ENCODE measurements at regions not wholly inside any gene's neighbourhood (a gene's known extent, or its start where the extent isn't known, plus 50 kb on each side); places are given as distances from the start of the nearest gene placed in this dataset.

DNA sequence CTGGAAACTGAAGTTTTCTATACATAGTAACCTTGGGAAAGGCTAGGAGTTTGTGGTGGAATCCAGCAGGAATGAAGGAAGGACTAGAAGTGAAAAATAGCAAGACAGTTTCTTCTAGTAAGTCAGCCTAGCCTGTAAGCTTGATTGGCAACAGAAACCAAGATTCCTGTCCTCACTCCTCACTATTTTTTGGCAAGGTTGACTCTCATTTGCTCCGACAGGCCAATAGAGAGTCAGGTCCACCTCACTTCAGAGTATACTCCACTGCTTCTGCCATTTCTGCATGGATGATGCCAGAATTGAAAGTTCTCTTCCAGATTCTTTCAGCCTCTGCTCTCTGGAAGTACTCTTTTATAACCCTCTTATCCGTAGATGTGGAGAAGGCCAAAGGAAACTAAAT lies 352.4 kb downstream of the ZNF516 start:
- TF ChIP-seq, protein P1, sequence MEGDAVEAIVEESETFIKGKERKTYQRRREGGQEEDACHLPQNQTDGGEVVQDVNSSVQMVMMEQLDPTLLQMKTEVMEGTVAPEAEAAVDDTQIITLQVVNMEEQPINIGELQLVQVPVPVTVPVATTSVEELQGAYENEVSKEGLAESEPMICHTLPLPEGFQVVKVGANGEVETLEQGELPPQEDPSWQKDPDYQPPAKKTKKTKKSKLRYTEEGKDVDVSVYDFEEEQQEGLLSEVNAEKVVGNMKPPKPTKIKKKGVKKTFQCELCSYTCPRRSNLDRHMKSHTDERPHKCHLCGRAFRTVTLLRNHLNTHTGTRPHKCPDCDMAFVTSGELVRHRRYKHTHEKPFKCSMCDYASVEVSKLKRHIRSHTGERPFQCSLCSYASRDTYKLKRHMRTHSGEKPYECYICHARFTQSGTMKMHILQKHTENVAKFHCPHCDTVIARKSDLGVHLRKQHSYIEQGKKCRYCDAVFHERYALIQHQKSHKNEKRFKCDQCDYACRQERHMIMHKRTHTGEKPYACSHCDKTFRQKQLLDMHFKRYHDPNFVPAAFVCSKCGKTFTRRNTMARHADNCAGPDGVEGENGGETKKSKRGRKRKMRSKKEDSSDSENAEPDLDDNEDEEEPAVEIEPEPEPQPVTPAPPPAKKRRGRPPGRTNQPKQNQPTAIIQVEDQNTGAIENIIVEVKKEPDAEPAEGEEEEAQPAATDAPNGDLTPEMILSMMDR (conservative IDR thresholded peaks at IDR 0.05 in 1 of 2, IDR thresholded peaks at IDR 0.05 in 1 of 2; ENCODE audit: low read depth in 1 of 2, low read length in 2 of 2) = no peak
- no peak for TF ChIP-seq EZH2 (IDR thresholded peaks at IDR 0.05; ENCODE audit: low read length, missing control alignments)

Measured in fibroblast of lung (primary cell).